WERI-Rb-1 (cell line): ENCODE measurements at regions not wholly inside any gene's neighbourhood (a gene's known extent, or its start where the extent isn't known, plus 50 kb on each side); places are given as distances from the start of the nearest gene placed in this dataset.
"Not testable (repeated sequence)": the region's sequence is repeated elsewhere in the genome, so short reads cannot be mapped to it uniquely, and the experiment has no call there.

Experiments
- DNase-seq: peaks from one replicate; pipeline ENCODE4 v3.0.0-alpha.2; 2020
- H3K27ac ChIP-seq: fragments of 250-450 bp; sonication (Bioruptor Pico); 2 replicates; pipeline ENCODE4 v1.5.1; 2020; ENCODE audit warnings: mild to moderate bottlenecking, moderate library complexity
- H3K27me3 ChIP-seq: fragments of 250-450 bp; sonication (Bioruptor Pico); 2 replicates; pipeline ENCODE4 v1.5.1; 2021; ENCODE audit warnings: mild to moderate bottlenecking, low read depth, moderate library complexity; ENCODE audit not compliant: insufficient read depth, severe bottlenecking
- H3K36me3 ChIP-seq: fragments of 250-450 bp; sonication (Bioruptor Pico); 2 replicates; pipeline ENCODE4 v1.5.1; 2020; ENCODE audit warnings: mild to moderate bottlenecking, moderate library complexity
- H3K4me3 ChIP-seq: 2 replicates; pipeline ENCODE4 v1.5.1; 2011; ENCODE audit warnings: low read depth, mild to moderate bottlenecking, control low read depth, low read length
- H3K9me3 ChIP-seq: fragments of 250-450 bp; sonication (Bioruptor Pico); 2 replicates; pipeline ENCODE4 v1.5.1; 2021; ENCODE audit warnings: mild to moderate bottlenecking, moderate library complexity; ENCODE audit not compliant: severe bottlenecking
- CTCF ChIP-seq: IDR thresholded peaks from 2 replicates; pipeline ENCODE4 v1.5.1; 2011; ENCODE audit warnings: low read depth, mild to moderate bottlenecking, control low read depth, inconsistent platforms, low read length

DNA sequence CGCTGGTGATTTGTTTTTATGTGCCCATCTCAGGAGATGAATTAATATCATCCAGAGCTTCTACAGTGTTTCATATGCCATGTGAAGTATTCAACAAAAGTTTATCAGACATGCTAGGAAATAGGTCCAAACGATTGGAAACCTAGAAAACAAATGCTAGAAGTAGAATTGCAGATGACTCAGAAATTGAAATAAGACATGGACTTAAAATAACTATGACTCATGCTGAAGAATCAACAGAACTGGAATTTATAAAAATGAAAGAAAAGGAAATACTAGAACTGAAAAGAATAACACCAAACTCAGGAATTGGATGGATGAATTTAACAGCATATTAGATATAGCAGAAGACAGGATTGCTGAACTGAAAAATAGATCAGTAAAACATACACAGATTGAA lies 172.7 kb upstream of the GIMD1 start:
- no peak for DNase-seq
- no peaks in the 10 kb centered on the region for H3K36me3 ChIP-seq
- H3K27ac ChIP-seq, result no peak overlapping the region
- no peaks in the 10 kb centered on the region for H3K9me3 ChIP-seq
- TF ChIP-seq CTCF, result no peak
- H3K27me3 ChIP-seq, result no peaks in the 10 kb centered on the region
- H3K4me3 ChIP-seq, result no peak overlapping the region

DNA sequence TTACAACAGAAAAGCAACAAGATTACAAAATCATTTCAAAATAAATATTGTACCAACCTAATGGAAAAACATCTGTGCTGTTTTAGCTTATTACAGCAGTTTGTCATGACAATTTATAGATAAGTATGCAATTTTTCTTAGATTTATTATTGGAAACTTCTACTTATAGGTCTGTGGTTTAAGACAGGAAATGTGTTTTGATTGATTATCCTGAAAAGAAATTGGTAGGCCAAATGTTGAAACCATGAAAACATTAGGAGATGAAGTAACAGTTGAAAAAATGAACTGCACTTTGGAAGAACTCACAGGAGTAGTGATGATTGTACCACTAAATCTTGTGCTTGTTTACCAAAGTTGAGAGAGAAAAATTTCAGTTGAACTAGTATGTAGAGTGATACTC lies 162.2 kb upstream of the GIMD1 start:
- Histone ChIP-seq H3K36me3 (no peaks in the 10 kb centered on the region), H3K27ac (no peak overlapping the region), H3K27me3 (no peaks in the 10 kb centered on the region), H3K4me3 (no peak overlapping the region), H3K9me3 (no peaks in the 10 kb centered on the region)
- no peak for DNase-seq
- no peak for TF ChIP-seq CTCF

DNA sequence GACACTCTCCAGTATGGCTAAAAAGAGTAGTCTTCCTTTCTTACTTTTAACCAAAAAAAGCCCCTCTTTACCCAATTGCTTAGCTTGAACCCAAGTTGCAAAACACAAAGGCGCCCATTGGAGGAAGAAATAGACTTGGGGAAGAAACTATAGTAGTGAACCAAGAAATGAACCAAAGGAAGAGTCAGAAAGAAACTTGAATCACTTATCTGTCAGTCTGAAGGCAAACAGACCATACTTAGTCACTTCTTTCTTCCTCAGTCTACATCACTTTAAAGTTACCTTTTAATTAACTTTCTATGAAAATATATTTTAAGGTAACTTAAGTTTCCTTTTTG lies 161.4 kb upstream of the GIMD1 start:
- H3K27ac ChIP-seq, result no peak overlapping the region
- H3K4me3 ChIP-seq, result no peak overlapping the region
- H3K36me3 ChIP-seq, result no peaks in the 10 kb centered on the region
- no peak for DNase-seq
- TF ChIP-seq CTCF, result no peak
- no peaks in the 10 kb centered on the region for H3K27me3 ChIP-seq
- no peaks in the 10 kb centered on the region for H3K9me3 ChIP-seq

DNA sequence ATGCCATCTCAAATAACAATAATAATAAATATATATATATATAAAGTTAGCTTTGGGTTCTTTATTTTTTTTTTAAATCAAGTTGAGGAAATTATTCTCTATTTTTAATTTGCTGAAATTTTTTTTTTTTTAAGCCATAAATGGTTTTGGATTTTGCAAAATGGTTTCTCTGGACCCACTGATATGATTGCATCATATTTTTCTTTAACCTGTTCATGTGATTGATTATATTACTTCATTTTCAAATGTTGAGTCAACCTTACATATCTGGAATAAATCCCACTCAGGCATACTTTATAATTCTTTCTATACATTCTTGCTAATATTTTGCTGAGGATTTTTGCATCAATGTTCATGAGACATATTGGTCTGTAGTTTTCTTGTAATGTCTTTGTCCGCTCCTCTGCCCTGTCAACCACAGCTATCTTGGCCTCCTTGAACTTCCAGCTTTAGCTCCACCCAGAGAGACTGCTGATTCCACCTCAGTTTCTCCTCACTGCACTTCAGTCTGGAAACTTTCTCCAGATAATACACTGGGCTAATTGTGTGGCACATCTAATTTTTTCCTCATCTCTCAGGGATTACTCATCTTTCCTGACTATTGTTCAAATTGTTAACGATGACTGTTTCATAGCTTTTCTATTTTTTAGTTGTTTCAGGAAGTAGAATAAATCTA lies 160.9 kb upstream of the GIMD1 start:
- no peak for TF ChIP-seq CTCF
- H3K4me3 ChIP-seq, result no peak overlapping the region
- H3K9me3 ChIP-seq, result no peaks in the 10 kb centered on the region
- H3K27me3 ChIP-seq, result no peaks in the 10 kb centered on the region
- H3K36me3 ChIP-seq, result no peaks in the 10 kb centered on the region
- no peak overlapping the region for H3K27ac ChIP-seq
- no peak for DNase-seq

DNA sequence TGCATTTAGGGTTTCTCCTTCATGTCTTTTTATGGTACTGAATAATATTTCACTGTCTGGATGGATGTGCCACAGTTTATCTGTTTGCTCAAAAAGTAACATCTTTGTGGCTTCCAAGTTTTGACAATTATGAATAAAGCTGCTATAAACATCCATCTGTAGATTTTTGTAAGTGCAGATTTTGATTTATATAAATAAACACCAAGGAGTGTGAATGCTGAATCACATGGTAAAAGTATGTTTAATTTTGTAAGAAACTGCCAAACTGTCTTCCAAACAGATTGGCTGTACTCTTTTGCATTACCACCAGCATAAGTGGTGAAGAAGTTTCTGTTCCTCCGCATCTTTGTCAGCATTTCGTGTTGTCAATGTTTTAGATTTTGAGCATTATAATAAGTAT lies 158.7 kb upstream of the GIMD1 start:
- no peak for DNase-seq
- H3K27me3 ChIP-seq, result no peaks in the 10 kb centered on the region
- no peak for TF ChIP-seq CTCF
- H3K9me3 ChIP-seq, result no peaks in the 10 kb centered on the region
- H3K27ac ChIP-seq, result no peak overlapping the region
- no peaks in the 10 kb centered on the region for H3K36me3 ChIP-seq
- no peak overlapping the region for H3K4me3 ChIP-seq

GRCh38 chr4:106525425-106525824 lies 156.8 kb upstream of the GIMD1 start:
- H3K27me3 ChIP-seq, H3K9me3 ChIP-seq, DNase-seq, H3K4me3 ChIP-seq, H3K36me3 ChIP-seq, H3K27ac ChIP-seq: not testable (repeated sequence)

- not testable (repeated sequence) for H3K27me3 ChIP-seq, H3K27ac ChIP-seq, H3K9me3 ChIP-seq, H3K36me3 ChIP-seq, H3K4me3 ChIP-seq, DNase-seq
Observed at GRCh38 chr4:106524772-106525171, 156.2 kb upstream of the GIMD1 start.
